HEK293T (cell line): ENCODE measurements at regions not wholly inside any gene's neighbourhood (a gene's known extent, or its start where the extent isn't known, plus 50 kb on each side); places are given as distances from the start of the nearest gene placed in this dataset.

Experiments used
- BHLHE40 ChIP-seq: fragments of 450-650 bp; IDR thresholded peaks from 2 replicates; pipeline ENCODE4 v1.6.1; 2016; ENCODE audit warnings: mild to moderate bottlenecking, moderate library complexity, borderline replicate concordance
- CTBP1 ChIP-seq: fragments of 450-650 bp; IDR thresholded peaks from 2 replicates; pipeline ENCODE4 v1.6.1; 2016; ENCODE audit warnings: borderline replicate concordance
- FOXA1 ChIP-seq: fragments of 450-650 bp; IDR thresholded peaks from 2 replicates; pipeline ENCODE4 v1.6.1; 2016; ENCODE audit warnings: mild to moderate bottlenecking
- FOXK2 ChIP-seq: fragments of 450-650 bp; IDR thresholded peaks from 2 replicates; pipeline ENCODE4 v1.6.1; 2016; ENCODE audit warnings: mild to moderate bottlenecking
- FOXM1 ChIP-seq: fragments of 450-650 bp; IDR thresholded peaks from 2 replicates; pipeline ENCODE4 v1.6.1; 2017; ENCODE audit warnings: mild to moderate bottlenecking, borderline replicate concordance
- HDGF ChIP-seq: fragments of 450-650 bp; IDR thresholded peaks from 2 replicates; pipeline ENCODE4 v1.6.1; 2017; ENCODE audit warnings: antibody characterized with exemption, borderline replicate concordance
- LEF1 ChIP-seq: fragments of 450-650 bp; IDR thresholded peaks from 2 replicates; pipeline ENCODE4 v1.6.1; 2017; ENCODE audit warnings: mild to moderate bottlenecking, borderline replicate concordance
- SP1 ChIP-seq: fragments of 450-650 bp; IDR thresholded peaks from 2 replicates; pipeline ENCODE4 v1.6.1; 2017
- SUZ12 ChIP-seq: fragments of 450-650 bp; IDR thresholded peaks from 2 replicates; pipeline ENCODE4 v1.6.1; 2016; ENCODE audit warnings: mild to moderate bottlenecking
- TARDBP ChIP-seq: fragments of 450-650 bp; IDR thresholded peaks from 2 replicates; pipeline ENCODE4 v1.6.1; 2016

GRCh38 chr6:143600821-143601220, 76.9 kb upstream of the PHACTR2 start:
- TF ChIP-seq FOXK2 (no peak), SUZ12 (no peak), FOXM1 (no peak), LEF1 (no peak), BHLHE40 (no peak), SP1 (no peak), CTBP1 (no peak), HDGF (no peak), TARDBP (no peak), FOXA1 (no peak)
